ENCODE measurements at regions not wholly inside any gene's neighbourhood (a gene's known extent, or its start where the extent isn't known, plus 50 kb on each side); places are given as distances from the start of the nearest gene placed in this dataset.

GRCh38 chr12:27879708-27880107, 92.8 kb downstream of the PTHLH start:
- TF ChIP-seq MAX (IDR thresholded peaks at IDR 0.05; ENCODE audit: low read depth, low read length) = no peak
- TF ChIP-seq, protein P1, sequence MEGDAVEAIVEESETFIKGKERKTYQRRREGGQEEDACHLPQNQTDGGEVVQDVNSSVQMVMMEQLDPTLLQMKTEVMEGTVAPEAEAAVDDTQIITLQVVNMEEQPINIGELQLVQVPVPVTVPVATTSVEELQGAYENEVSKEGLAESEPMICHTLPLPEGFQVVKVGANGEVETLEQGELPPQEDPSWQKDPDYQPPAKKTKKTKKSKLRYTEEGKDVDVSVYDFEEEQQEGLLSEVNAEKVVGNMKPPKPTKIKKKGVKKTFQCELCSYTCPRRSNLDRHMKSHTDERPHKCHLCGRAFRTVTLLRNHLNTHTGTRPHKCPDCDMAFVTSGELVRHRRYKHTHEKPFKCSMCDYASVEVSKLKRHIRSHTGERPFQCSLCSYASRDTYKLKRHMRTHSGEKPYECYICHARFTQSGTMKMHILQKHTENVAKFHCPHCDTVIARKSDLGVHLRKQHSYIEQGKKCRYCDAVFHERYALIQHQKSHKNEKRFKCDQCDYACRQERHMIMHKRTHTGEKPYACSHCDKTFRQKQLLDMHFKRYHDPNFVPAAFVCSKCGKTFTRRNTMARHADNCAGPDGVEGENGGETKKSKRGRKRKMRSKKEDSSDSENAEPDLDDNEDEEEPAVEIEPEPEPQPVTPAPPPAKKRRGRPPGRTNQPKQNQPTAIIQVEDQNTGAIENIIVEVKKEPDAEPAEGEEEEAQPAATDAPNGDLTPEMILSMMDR (IDR thresholded peaks at IDR 0.05; ENCODE audit: low read depth, low read length) = no peak

Data from NB4 (cell line).